HepG2 (cell line): ENCODE measurements at regions not wholly inside any gene's neighbourhood (a gene's known extent, or its start where the extent isn't known, plus 50 kb on each side); places are given as distances from the start of the nearest gene placed in this dataset.

Source experiments
- ATAC-seq: fragments of 200-7000 bp; cut with Tn5 transposase; 3 replicates; pipeline ENCODE4 v1.9.1; 2020; ENCODE audit warnings: mild to moderate bottlenecking, moderate library complexity
- BruUV-seq: library from RNA; stranded (reverse); fragments of 400-500 nt; replicated peaks from 2 replicates; lab custom pipeline; 2021; lab: Mats Ljungman, UMichigan
- CTCF ChIA-PET: fragments of 300-600 bp; formaldehyde crosslinking; extraction: SDS; loops from one replicate; lab custom pipeline; 2021; ENCODE audit warnings: low total read pairs, inconsistent platforms, low intra/inter-chr PET ratio; lab: Yijun Ruan, JAX
- POLR2A ChIA-PET: fragments of 350-600 bp; sonication (Branson Sonifier 250); formaldehyde crosslinking; loops from one replicate; lab custom pipeline; 2020; ENCODE audit warnings: antibody characterized with exemption, inconsistent platforms; lab: Yijun Ruan, JAX
- DNase-seq: peaks from one replicate; pipeline ENCODE4 v3.0.0-alpha.2; 2015; ENCODE audit warnings: low spot score
- FAIRE-seq: peaks from 3 replicates; lab custom pipeline; 2011; peaks lifted over from hg19 to GRCh38; lab: Jason Lieb, UNC
- H2AFZ ChIP-seq: one replicate; pipeline ENCODE4 v1.6.1; 2011; ENCODE audit warnings: low read length, inconsistent platforms
- H3K27ac ChIP-seq: fragments of 300-600 bp; 3 replicates; pipeline ENCODE4 v1.8.0; 2011; ENCODE audit warnings: mixed run types, mild to moderate bottlenecking, mixed read lengths, low read length, inconsistent platforms; ENCODE audit not compliant: insufficient read depth; ENCODE audit errors: extremely low read length
- H3K27me3 ChIP-seq, 2 experiments: fragments of 200-600 bp in 1 of 2; 2 replicates in 1 of 2; 3 replicates in 1 of 2; pipeline versions ENCODE4 v1.6.0 to v1.8.0; 2011; ENCODE audit warnings: low read length in 2 of 2, mild to moderate bottlenecking in 2 of 2, moderate library complexity in 2 of 2, inconsistent platforms in 1 of 2; ENCODE audit not compliant: insufficient read depth in 2 of 2, control insufficient read depth in 1 of 2
- H3K36me3 ChIP-seq, 2 experiments: fragments of 200-600 bp in 1 of 2; replicated peaks in 1 of 2; 2 replicates in 1 of 2; 3 replicates in 1 of 2; pipeline versions ENCODE4 v1.5.1 to v1.8.0; 2011; ENCODE audit warnings: low read length in 2 of 2, inconsistent platforms in 1 of 2; ENCODE audit not compliant: insufficient read depth in 2 of 2, control insufficient read depth in 1 of 2
- H3K4me1 ChIP-seq: 2 replicates; pipeline ENCODE4 v1.5.1; 2012; ENCODE audit warnings: low read length, inconsistent platforms; ENCODE audit not compliant: insufficient read depth
- H3K4me2 ChIP-seq: 2 replicates; pipeline ENCODE4 v1.6.0; 2011; ENCODE audit warnings: low read depth, low read length, inconsistent platforms
- H3K4me3 ChIP-seq, 3 experiments: fragments of 200-600 bp in 1 of 3; sonication (generic), shearing (Covaris generic) in 1 of 3; replicated peaks in 1 of 3; 2 replicates each; pipeline ENCODE4 v1.5.1; 2011 to 2016; ENCODE audit warnings: low read length in 3 of 3, inconsistent platforms in 2 of 3, low read depth in 2 of 3, mild to moderate bottlenecking in 2 of 3, control low read depth in 1 of 3, mixed read lengths in 1 of 3; ENCODE audit not compliant: insufficient read depth in 1 of 3
- H3K79me2 ChIP-seq: one replicate; pipeline ENCODE4 v1.6.1; 2011; ENCODE audit warnings: low read length, inconsistent platforms; ENCODE audit not compliant: insufficient read depth
- H3K9ac ChIP-seq: 2 replicates; pipeline ENCODE4 v1.6.0; 2011; ENCODE audit warnings: mild to moderate bottlenecking, low read depth, low read length, inconsistent platforms; ENCODE audit not compliant: insufficient read depth
- H3K9me3 ChIP-seq: 2 replicates; pipeline ENCODE4 v1.5.1; 2012; ENCODE audit warnings: mild to moderate bottlenecking, low read length
- H4K20me1 ChIP-seq: 2 replicates; pipeline ENCODE4 v1.6.0; 2011; ENCODE audit warnings: inconsistent platforms, mild to moderate bottlenecking, low read length, moderate library complexity; ENCODE audit not compliant: insufficient read depth
- AKAP8 ChIP-seq: sonication (generic); formaldehyde crosslinking; IDR thresholded peaks from 2 replicates; pipeline ENCODE4 v1.5.1; 2020; ENCODE audit warnings: mild to moderate bottlenecking, missing genetic modification reagents
- CCAR2 ChIP-seq: fragments of 200-400 bp; formaldehyde crosslinking; optimal IDR thresholded peaks from 2 replicates; pipeline ENCODE3; 2018; ENCODE audit warnings: low read depth, mild to moderate bottlenecking, low read length, moderate library complexity
- FIP1L1 ChIP-seq: fragments of 200-400 bp; formaldehyde crosslinking; IDR thresholded peaks from 2 replicates; pipeline ENCODE4 v1.6.1; 2018; ENCODE audit warnings: low read depth, mild to moderate bottlenecking, low read length, moderate library complexity, borderline replicate concordance; ENCODE audit not compliant: insufficient read depth
- HOXA7 ChIP-seq: sonication (generic); formaldehyde crosslinking; IDR thresholded peaks from 2 replicates; pipeline ENCODE4 v1.8.1; 2022; ENCODE audit warnings: mild to moderate bottlenecking, missing genetic modification reagents, moderate library complexity
- PITX1 ChIP-seq: sonication (generic); formaldehyde crosslinking; IDR thresholded peaks from 2 replicates; pipeline ENCODE4 v1.5.1; 2020; ENCODE audit warnings: mild to moderate bottlenecking, missing genetic modification reagents
- SYNCRIP ChIP-seq: fragments of 200-400 bp; formaldehyde crosslinking; IDR thresholded peaks from 2 replicates; pipeline ENCODE4 v1.6.1; 2018; ENCODE audit warnings: mild to moderate bottlenecking, low read depth, low read length; ENCODE audit not compliant: insufficient read depth
- TMF1 ChIP-seq: sonication (generic); formaldehyde crosslinking; IDR thresholded peaks from 2 replicates; pipeline ENCODE4 v1.8.1; 2022; ENCODE audit warnings: low read depth, missing genetic modification reagents
- ZNF451 ChIP-seq: sonication (generic); formaldehyde crosslinking; IDR thresholded peaks from 2 replicates; pipeline ENCODE4 v1.5.0; 2020; ENCODE audit warnings: mild to moderate bottlenecking, missing genetic modification reagents
- WGBS: methylation state at CpG from one replicate; pipeline ENCODE4 v1.1.6; 2017; ENCODE audit warnings: low lambda C conversion rate; 5-methylcytosine and 5-hydroxymethylcytosine counted together
- in situ Hi-C: cut with HindIII; loops from 2 replicates; pipeline ENCODE4 v1.10.0; 2017; ENCODE audit warnings: low pct_unique_long_range_greater_than_20kb; ENCODE audit not compliant: extremely low pct_ligation_motif_present
- intact Hi-C: fragments of 100-400 bp; cut with micrococcal nuclease; formaldehyde crosslinking; loops from one replicate; pipeline ENCODE4 v1.10.0; 2022; ENCODE audit not compliant: unreplicated experiment
- TF ChIP-seq, protein P1 (sequence below): sonication (generic); formaldehyde crosslinking; IDR thresholded peaks from 2 replicates; pipeline ENCODE4 v1.5.0; 2020; ENCODE audit warnings: mild to moderate bottlenecking, missing genetic modification reagents

DNA sequence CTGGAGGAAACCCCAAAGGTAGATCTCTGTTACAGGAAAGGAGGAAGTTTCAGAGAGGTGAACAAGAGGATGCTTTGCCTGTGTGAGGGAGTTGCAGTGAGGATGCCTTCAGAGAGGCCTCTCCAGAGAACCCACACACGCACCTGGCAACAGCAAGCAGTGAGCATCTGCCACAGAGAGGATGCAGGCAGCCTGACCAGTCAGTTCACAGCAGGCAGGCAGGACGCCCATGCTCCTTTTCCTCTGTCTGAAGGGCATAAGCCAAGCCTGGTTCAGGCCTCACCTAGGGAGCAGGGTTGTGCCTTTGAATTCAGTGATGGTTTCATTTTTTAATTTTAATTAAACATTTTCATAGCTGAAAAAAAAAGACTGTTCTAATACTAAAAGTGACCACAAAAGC is 346.0 kb upstream of the MARCKS start:
- no peak overlapping the region for H2AFZ ChIP-seq
- no peak for TF ChIP-seq CCAR2
- ChIA-PET POLR2A (no interaction called here), CTCF (no interaction called here)
- H3K9me3 ChIP-seq = no peaks in the 10 kb centered on the region
- H3K4me2 ChIP-seq = no peak overlapping the region
- no peaks in the 10 kb centered on the region for H3K79me2 ChIP-seq
- no peak for ATAC-seq
- no peak overlapping the region for H3K9ac ChIP-seq
- no TSS peak for BruUV-seq
- intact Hi-C loops = no loop called here
- no peak for DNase-seq
- H4K20me1 ChIP-seq = no peaks in the 10 kb centered on the region
- no peaks in the 10 kb centered on the region for H3K36me3 ChIP-seq
- no peak for FAIRE-seq
- in situ Hi-C loops = no loop called here
- H3K4me3 ChIP-seq = no peak overlapping the region
- H3K4me1 ChIP-seq = no peaks in the 10 kb centered on the region
- H3K27ac ChIP-seq = no peak overlapping the region
- H3K27me3 ChIP-seq = no peaks in the 10 kb centered on the region; a peak in 1 of 5 replicates
- WGBS = 0% methylated on average over 2 of the region's 2 CpGs

DNA sequence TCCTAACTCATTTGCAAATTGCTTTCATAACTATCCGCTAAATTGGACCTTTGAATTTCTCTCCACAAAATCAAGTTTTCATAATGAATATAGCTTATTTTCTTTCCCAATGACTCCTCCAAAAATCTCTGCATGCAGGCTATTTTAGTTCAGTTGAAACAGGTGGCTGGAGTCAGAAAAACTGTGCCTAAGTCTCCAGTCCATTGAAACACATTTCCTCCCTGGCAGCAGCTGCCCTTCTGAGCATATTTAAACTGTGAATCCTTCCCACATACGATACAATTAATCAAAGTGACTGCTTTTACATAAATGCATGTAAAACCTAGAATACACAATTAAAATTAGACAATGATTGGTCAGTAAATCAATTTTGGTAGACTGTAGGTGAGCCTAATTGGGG is 344.6 kb upstream of the MARCKS start:
- FAIRE-seq (no peak), ATAC-seq (no peak), DNase-seq (no peak)
- Histone ChIP-seq H2AFZ (no peak overlapping the region), H3K36me3 (no peaks in the 10 kb centered on the region), H3K27me3 (no peaks in the 10 kb centered on the region; a peak in 1 of 5 replicates), H4K20me1 (no peaks in the 10 kb centered on the region), H3K4me1 (no peaks in the 10 kb centered on the region), H3K9ac (no peak overlapping the region), H3K79me2 (no peaks in the 10 kb centered on the region), H3K27ac (no peak overlapping the region), H3K4me3 (no peak overlapping the region), H3K9me3 (no peaks in the 10 kb centered on the region), H3K4me2 (no peak overlapping the region)
- TF ChIP-seq TMF1 (CRISPR knock-in tag) = no peak
- no peak for TF ChIP-seq AKAP8 (CRISPR knock-in tag)
- TF ChIP-seq HOXA7 = no peak
- no peak for TF ChIP-seq SYNCRIP
- TF ChIP-seq PITX1 = no peak
- TF ChIP-seq, protein P1, sequence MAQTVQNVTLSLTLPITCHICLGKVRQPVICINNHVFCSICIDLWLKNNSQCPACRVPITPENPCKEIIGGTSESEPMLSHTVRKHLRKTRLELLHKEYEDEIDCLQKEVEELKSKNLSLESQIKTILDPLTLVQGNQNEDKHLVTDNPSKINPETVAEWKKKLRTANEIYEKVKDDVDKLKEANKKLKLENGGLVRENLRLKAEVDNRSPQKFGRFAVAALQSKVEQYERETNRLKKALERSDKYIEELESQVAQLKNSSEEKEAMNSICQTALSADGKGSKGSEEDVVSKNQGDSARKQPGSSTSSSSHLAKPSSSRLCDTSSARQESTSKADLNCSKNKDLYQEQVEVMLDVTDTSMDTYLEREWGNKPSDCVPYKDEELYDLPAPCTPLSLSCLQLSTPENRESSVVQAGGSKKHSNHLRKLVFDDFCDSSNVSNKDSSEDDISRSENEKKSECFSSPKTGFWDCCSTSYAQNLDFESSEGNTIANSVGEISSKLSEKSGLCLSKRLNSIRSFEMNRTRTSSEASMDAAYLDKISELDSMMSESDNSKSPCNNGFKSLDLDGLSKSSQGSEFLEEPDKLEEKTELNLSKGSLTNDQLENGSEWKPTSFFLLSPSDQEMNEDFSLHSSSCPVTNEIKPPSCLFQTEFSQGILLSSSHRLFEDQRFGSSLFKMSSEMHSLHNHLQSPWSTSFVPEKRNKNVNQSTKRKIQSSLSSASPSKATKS (CRISPR knock-in tag) = no peak
- TF ChIP-seq FIP1L1 = no peak
- TF ChIP-seq ZNF451 = no peak
- WGBS = 57% methylated on average over 2 of the region's 2 CpGs
- CTCF ChIA-PET = no interaction called here
- POLR2A ChIA-PET = no interaction called here
- in situ Hi-C loops = no loop called here
- intact Hi-C loops = no loop called here
- no TSS peak for BruUV-seq
